ENCODE measurements at regions not wholly inside any gene's neighbourhood (a gene's known extent, or its start where the extent isn't known, plus 50 kb on each side); places are given as distances from the start of the nearest gene placed in this dataset.
"Not testable (repeated sequence)": the region's sequence is repeated elsewhere in the genome, so short reads cannot be mapped to it uniquely, and the experiment has no call there.

DNA sequence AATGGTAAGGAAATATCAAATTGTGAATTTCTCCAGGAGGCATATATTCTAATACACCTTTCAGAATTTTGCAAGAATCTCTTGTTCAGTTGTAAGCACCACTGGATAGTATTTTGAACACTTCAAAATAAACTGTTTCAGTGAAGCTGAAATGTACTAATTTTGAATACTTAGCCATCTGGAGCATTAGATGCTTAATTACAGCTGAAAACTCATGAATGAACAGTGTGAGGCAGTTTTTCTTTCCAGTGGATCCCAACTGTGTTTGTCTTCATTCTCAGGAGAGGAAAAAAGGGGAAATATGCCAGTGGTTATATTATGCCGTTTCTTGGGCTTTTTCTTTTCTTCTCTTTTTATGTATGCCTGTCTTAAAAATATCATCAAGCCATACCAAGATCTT is 306.0 kb upstream of the SEMA6A start:
- no peak for TF ChIP-seq CTCF (IDR thresholded peaks at IDR 0.05; ENCODE audit: low read depth, low read length, missing control alignments)
- DNase-seq (ENCODE audit: low read depth), result no peak
- H3K4me3 ChIP-seq (ENCODE audit: low read depth, low read length), result no peak overlapping the region

DNA sequence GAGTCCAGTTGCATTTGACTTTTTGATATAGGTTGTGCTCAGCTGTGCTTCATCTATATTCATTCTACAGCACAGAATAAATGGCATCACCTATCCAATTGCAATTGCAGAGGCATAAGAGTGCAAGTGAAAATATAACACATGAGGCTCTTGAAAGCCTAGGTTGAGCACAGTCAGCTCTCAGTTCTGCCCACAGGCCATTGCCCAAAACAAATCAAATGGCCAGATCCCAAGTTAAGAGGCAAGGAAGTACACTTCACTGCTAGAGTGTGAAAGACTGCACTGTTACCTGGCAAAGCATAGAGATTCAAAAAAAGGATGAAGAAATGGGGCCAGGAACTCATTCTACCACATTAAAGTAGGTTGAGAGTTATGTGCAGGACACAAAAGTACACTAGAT is 305.5 kb upstream of the SEMA6A start:
- no peak for DNase-seq (ENCODE audit: low read depth)
- H3K4me3 ChIP-seq (ENCODE audit: low read depth, low read length), result no peak overlapping the region
- no peak for TF ChIP-seq CTCF (IDR thresholded peaks at IDR 0.05; ENCODE audit: low read depth, low read length, missing control alignments)

GRCh38 chr5:116876240-116876840 is 301.7 kb upstream of the SEMA6A start:
- no peak for DNase-seq (ENCODE audit: low read depth)
- H3K4me3 ChIP-seq (ENCODE audit: low read depth, low read length), result no peak overlapping the region
- TF ChIP-seq CTCF (IDR thresholded peaks at IDR 0.05; ENCODE audit: low read depth, low read length, missing control alignments), result no peak

- no peak for DNase-seq (ENCODE audit: low read depth)
- no peak for TF ChIP-seq CTCF (IDR thresholded peaks at IDR 0.05; ENCODE audit: low read depth, low read length, missing control alignments)
- H3K4me3 ChIP-seq (ENCODE audit: low read depth, low read length), result no peak overlapping the region
These were observed 298.4 kb upstream of the SEMA6A start for GRCh38 chr5:116872986-116873385.

DNA sequence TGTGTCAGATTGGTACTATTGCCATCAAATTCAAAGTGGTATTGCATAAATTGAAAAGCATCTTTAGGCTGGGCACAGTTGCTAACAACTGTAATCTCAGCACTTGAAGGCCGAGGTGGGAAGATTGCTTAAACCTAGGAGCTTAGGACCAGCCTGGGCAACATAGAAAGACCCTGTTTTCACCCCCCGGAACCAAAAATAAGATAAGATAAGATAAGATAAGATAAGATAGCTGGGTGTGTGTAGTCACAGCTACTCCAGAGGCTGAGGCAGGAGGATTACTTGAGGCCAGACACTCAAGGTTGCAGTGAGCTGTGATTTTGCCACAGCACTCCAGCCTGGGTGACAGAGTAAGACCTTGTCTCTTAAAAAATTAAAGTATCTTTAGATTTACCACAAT is 297.9 kb upstream of the SEMA6A start:
- DNase-seq (ENCODE audit: low read depth), result no peak
- TF ChIP-seq CTCF (IDR thresholded peaks at IDR 0.05; ENCODE audit: low read depth, low read length, missing control alignments), result no peak
- no peak overlapping the region for H3K4me3 ChIP-seq (ENCODE audit: low read depth, low read length)

- not testable (repeated sequence) for DNase-seq (ENCODE audit: low read depth)
These were observed 293.2 kb upstream of the SEMA6A start for GRCh38 chr5:116867825-116868224.

DNA sequence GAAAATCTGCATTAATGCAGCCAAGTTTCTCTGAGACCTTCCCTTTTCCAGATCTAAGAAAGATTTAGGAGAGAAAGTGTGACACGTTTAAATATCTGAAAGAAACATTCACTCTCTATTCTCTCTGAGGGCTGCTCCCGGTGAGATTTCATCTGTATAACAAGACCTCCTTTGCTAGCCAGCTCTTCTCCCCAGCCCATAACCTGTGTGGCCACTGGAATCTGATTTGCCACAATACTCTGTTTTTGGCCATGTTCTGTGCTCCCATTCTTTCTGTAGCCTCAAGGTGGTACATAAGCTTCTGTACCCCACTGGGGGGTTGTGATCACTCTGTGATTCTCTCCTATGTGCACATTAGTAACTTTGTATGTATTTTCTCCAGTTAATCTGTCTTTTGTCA is 291.0 kb upstream of the SEMA6A start:
- no peak for TF ChIP-seq CTCF (IDR thresholded peaks at IDR 0.05; ENCODE audit: low read depth, low read length, missing control alignments)
- no peak overlapping the region for H3K4me3 ChIP-seq (ENCODE audit: low read depth, low read length)
- no peak for DNase-seq (ENCODE audit: low read depth)

More at GRCh38 chr5:116867825-116868224, 293.2 kb upstream of the SEMA6A start:
- H3K4me3 ChIP-seq (ENCODE audit: low read depth, low read length), result not testable (repeated sequence)
